Jurkat, Clone E6-1 (cell line): ENCODE measurements at regions not wholly inside any gene's neighbourhood (a gene's known extent, or its start where the extent isn't known, plus 50 kb on each side); places are given as distances from the start of the nearest gene placed in this dataset.
"Not testable (repeated sequence)": the region's sequence is repeated elsewhere in the genome, so short reads cannot be mapped to it uniquely, and the experiment has no call there.

Experiments used
- DNase-seq: peaks from one replicate; pipeline ENCODE4 v3.0.0-alpha.2; 2011; ENCODE audit warnings: low read depth, low spot score
- H3K4me3 ChIP-seq: 2 replicates; pipeline ENCODE4 v1.5.1; 2011; ENCODE audit warnings: mild to moderate bottlenecking, low read length, control low read depth, moderate library complexity

- no peak for DNase-seq
- H3K4me3 ChIP-seq: no peak overlapping the region
Measured at GRCh38 chr3:194950906-194951628, 265.4 kb downstream of the FAM43A start.

- H3K4me3 ChIP-seq, DNase-seq: not testable (repeated sequence)
Measured at GRCh38 chr3:194951629-194951920, 265.9 kb downstream of the FAM43A start.

DNA sequence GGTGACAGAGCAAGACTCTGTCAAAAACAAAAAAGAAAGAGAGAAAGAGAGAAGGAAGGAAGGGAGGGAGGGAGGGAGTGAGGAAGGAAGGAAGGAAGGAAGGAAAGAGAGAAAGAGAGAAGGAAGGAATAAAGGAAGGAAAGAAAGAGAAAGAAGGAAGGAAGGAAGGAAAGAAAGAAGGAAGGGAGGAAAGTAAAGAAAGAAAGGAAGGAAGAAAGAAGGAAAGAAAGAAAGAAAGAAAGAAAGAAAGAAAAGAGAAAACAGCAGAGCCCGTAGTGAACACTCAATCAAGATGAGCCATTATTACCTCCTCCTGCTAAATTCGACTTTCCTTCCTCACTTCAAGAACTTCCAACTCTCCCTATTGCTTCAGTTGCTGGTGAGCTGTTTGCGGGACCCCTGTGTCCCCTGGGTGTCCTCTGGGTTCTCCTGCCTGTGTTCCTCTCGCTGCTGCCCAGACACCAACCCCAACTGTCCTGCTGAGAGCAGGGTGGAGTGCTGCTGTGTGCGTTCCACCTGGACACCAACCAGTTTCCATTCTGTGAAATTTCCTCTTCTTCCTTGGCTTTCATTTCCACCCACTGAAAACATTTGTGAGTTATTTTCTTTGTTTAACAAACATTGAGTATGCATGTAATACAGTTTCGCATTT lies 266.4 kb downstream of the FAM43A start:
- no peak overlapping the region for H3K4me3 ChIP-seq
- DNase-seq: no peak

GRCh38 chr3:194952841-194953241 lies 267.2 kb downstream of the FAM43A start:
- peak; percentile 24 for DNase-seq

DNA sequence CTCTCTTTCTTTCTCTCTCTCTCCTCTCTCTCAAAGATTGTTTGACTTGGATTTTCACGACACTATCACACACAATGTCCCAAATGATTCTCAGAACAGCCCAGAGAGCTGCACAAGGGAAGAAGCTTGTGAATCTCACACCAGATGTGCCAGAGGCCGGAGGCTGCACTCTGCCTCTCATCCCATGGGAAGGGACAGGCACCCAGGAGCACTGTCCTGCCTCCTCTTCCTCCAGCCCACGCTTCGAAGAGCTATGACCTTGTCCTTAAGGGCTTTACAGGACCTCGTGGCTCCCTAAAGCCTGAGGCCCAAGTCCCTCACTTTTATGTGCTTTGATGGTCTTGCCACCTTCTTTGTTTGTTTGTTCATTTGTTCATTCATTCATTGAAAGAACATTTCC lies 267.6 kb downstream of the FAM43A start:
- H3K4me3 ChIP-seq: no peak overlapping the region
- no peak for DNase-seq

More at GRCh38 chr3:194952841-194953241, 267.2 kb downstream of the FAM43A start:
- H3K4me3 ChIP-seq: no peak overlapping the region

GRCh38 chr3:194955546-194955945 lies 269.9 kb downstream of the FAM43A start:
- no peak for DNase-seq
- H3K4me3 ChIP-seq: no peak overlapping the region

DNA sequence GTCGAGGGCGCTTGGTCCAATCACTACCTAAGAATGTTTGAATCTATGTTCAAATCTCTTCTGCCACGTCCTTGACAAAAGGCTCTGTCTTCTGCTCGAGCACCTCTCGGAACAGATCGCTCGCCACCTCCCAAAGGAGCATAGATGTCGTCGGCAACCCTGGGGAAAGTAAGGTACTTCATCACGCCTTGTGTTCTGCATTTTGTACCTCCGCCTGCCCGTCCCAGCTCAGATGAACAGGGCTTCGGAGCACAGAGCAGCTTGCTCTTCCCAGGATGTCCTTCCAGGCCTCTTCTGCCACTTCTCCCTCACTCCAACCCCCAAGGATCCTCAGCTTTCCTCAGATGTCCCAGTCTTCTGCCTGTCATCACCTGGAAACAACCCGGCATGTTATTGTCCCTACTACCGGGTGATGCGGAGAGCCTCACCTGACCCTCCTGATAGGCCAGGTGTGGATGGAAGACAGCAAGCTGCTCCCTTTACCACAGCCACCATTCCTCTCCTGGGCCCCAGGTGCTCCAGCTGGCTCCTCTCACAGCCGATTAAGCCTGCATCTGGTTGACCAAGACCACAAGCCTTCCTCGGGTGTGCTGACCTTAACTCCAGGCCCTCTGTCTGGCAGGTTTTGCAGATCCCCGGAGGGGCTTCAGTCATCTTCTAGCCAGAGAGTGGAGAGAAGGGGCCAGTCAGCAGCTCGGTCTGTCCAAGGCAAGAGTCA lies 270.5 kb downstream of the FAM43A start:
- H3K4me3 ChIP-seq: no peak overlapping the region

GRCh38 chr3:194956697-194957396 lies 271.2 kb downstream of the FAM43A start:
- no peak for DNase-seq
- H3K4me3 ChIP-seq: no peak overlapping the region

More for the DNA sequence above, 270.5 kb downstream of the FAM43A start:
- no peak for DNase-seq

DNA sequence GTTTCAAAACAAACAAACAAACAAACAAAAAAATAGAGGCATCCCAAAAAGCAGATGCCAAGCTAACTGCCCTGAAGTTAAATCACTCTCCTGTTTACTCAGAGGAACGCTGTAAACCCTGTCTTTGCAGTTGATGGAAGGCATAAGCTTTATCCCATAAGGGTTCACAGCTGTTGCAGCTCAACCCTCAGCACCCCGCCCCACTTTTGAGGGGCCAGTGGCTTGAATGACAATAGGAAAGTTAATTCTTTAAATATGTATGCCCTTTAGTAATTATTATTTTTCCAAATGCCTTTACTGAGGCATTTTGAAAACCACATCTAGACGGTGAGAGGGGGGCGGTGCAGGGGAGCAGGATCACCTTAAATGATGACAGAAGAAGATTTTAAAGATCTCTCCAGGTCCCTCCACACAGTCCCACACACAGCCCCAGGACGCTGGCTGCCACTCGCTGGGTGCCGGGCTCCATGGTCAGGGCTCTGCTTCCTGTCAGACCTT lies 272.1 kb downstream of the FAM43A start:
- no peak overlapping the region for H3K4me3 ChIP-seq
- no peak for DNase-seq

DNA sequence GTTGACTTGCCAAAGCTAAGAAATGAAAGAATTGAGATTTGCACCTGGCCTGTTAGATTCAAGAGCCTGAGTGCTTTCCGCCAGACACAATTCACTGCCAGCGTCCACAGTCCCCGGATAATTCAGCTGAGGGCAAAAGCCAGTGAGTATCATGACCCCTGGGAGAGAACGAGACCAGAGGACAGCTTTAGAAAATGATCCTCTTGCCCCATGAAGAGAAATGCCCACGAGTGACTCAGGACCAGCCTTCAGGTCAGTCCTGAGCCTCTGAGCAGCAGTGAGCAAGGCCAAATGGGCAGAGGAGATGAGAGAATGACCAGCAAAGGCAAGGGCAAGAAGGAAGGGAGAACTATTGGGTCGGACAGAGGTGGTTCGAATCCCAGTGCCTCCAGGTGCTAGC lies 273.5 kb downstream of the FAM43A start:
- no peak for DNase-seq
- no peak overlapping the region for H3K4me3 ChIP-seq

DNA sequence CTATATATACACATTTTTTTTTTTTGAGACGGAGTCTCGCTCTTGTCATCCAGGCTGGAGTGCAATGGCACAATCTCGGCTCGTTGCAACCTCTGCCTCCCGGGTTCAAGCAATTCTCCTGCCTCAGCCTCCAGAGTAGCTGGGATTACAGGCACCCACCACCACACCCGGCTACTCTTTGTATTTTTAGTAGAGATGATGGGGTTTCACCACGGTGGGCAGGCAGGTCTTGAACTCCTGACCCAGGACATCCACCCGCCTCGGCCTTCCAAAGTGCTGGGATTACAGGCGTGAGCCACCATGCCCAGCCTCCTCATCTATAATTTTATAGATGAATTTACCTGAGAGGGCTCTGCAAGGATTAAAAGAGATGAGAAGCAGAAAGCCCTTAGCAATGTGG lies 274.0 kb downstream of the FAM43A start:
- DNase-seq, H3K4me3 ChIP-seq: not testable (repeated sequence)

- no peak for DNase-seq
- no peak overlapping the region for H3K4me3 ChIP-seq
Measured at GRCh38 chr3:194960446-194961032, 274.9 kb downstream of the FAM43A start.

GRCh38 chr3:194961149-194961548 lies 275.5 kb downstream of the FAM43A start:
- no peak for DNase-seq
- no peak overlapping the region for H3K4me3 ChIP-seq

- H3K4me3 ChIP-seq: no peak overlapping the region
- no peak for DNase-seq
Measured at GRCh38 chr3:194961571-194961970, 275.9 kb downstream of the FAM43A start.

DNA sequence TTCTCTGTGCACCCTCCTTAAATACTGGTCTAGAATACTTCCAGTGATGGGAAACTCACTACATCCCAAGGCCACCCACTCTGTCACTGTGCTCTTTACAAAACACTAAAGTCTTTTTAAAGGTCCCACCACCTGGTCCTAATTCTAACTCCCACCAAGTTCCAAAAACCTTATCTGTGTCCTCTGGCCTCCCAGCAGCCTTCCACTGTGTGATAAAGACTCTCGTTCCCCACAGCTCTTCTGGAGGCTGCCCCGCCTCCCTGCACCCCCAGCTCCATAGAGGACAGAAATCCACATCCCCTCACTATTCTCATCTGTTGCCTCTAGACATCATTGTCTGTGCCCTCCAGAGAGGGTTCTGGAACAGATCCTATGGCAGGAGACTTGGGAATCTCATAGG lies 276.4 kb downstream of the FAM43A start:
- DNase-seq: no peak
- no peak overlapping the region for H3K4me3 ChIP-seq

- DNase-seq: no peak
- H3K4me3 ChIP-seq: no peak overlapping the region
Measured at GRCh38 chr3:194964809-194965208, 279.1 kb downstream of the FAM43A start.

- no peak overlapping the region for H3K4me3 ChIP-seq
- no peak for DNase-seq
Measured at GRCh38 chr3:194967151-194968117, 281.8 kb downstream of the FAM43A start.

DNA sequence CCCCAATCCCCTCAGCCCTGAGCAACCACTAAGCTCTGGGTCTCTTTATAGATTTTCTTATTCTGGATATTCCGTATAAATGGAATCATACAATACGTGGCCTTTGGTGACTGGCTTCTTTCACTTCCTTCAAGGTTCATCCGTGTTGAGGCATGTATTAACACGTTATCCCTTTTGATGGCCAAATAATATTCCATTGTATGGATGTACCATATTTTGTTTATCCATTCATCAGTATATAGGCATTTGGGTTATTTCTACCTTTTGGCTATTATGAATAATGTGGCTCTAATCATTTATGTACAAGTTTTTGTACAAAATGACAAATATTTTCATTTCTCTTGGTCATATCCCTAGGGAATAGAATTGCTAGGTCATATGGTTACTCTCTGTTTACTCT lies 284.4 kb downstream of the FAM43A start:
- no peak for DNase-seq

More for the DNA sequence above, 284.4 kb downstream of the FAM43A start:
- H3K4me3 ChIP-seq: no peak overlapping the region
